GM23248 (cell line): ENCODE measurements at regions not wholly inside any gene's neighbourhood (a gene's known extent, or its start where the extent isn't known, plus 50 kb on each side); places are given as distances from the start of the nearest gene placed in this dataset.

Experiments
- DNase-seq: peaks from one replicate; pipeline ENCODE4 v3.0.0-alpha.2; 2015
- H2AFZ ChIP-seq: fragments of 200-600 bp; sonication (generic); 2 replicates; pipeline ENCODE4 v1.6.1; 2016; ENCODE audit warnings: antibody characterized with exemption
- H3F3A ChIP-seq: fragments of 200-600 bp; sonication (generic); 2 replicates; pipeline ENCODE4 v1.6.1; 2016; ENCODE audit warnings: mild to moderate bottlenecking, antibody characterized with exemption, mixed run types; ENCODE audit not compliant: insufficient read depth
- H3K27ac ChIP-seq: fragments of 200-600 bp; sonication (generic); 2 replicates; pipeline ENCODE4 v1.5.1; 2016; ENCODE audit warnings: mild to moderate bottlenecking
- H3K27me3 ChIP-seq: fragments of 200-600 bp; sonication (generic); replicated peaks from 2 replicates; pipeline ENCODE4 v1.6.1; 2016; ENCODE audit warnings: mild to moderate bottlenecking; ENCODE audit not compliant: insufficient read depth
- H3K36me3 ChIP-seq: fragments of 200-600 bp; sonication (generic); 2 replicates; pipeline ENCODE4 v1.6.1; 2016; ENCODE audit warnings: low read depth, mild to moderate bottlenecking
- H3K4me1 ChIP-seq: fragments of 200-600 bp; sonication (generic); 2 replicates; pipeline ENCODE4 v1.6.1; 2016; ENCODE audit warnings: mild to moderate bottlenecking; ENCODE audit not compliant: insufficient read depth
- H3K4me2 ChIP-seq: fragments of 200-600 bp; sonication (generic); one replicate; pipeline ENCODE4 v1.6.1; 2016; ENCODE audit warnings: mild to moderate bottlenecking; ENCODE audit not compliant: unreplicated experiment
- H3K4me3 ChIP-seq: fragments of 200-600 bp; sonication (generic); 2 replicates; pipeline ENCODE4 v1.5.1; 2016; ENCODE audit warnings: mild to moderate bottlenecking
- H3K79me2 ChIP-seq: fragments of 200-600 bp; sonication (generic); 2 replicates; pipeline ENCODE4 v1.6.1; 2016; ENCODE audit warnings: mild to moderate bottlenecking; ENCODE audit not compliant: insufficient read depth
- H3K9ac ChIP-seq: fragments of 200-600 bp; sonication (generic); 2 replicates; pipeline ENCODE4 v1.6.1; 2016; ENCODE audit warnings: mild to moderate bottlenecking
- H3K9me2 ChIP-seq: fragments of 200-600 bp; sonication (generic); 2 replicates; pipeline ENCODE4 v1.6.1; 2016; ENCODE audit warnings: mixed run types, mild to moderate bottlenecking, moderate library complexity; ENCODE audit not compliant: insufficient read depth
- H3K9me3 ChIP-seq: fragments of 200-600 bp; sonication (generic); one replicate; pipeline ENCODE4 v1.6.1; 2017; ENCODE audit warnings: low read depth
- H4K20me1 ChIP-seq: fragments of 200-600 bp; sonication (generic); 2 replicates; pipeline ENCODE4 v1.6.0; 2016; ENCODE audit not compliant: insufficient read depth
- EZH2 ChIP-seq: fragments of 200-600 bp; sonication (generic); IDR thresholded peaks from 2 replicates; pipeline ENCODE4 v1.6.1; 2018; ENCODE audit warnings: antibody characterized with exemption, mild to moderate bottlenecking; ENCODE audit not compliant: insufficient read depth, poor library complexity, severe bottlenecking
- EZH2phosphoT487 ChIP-seq: fragments of 200-600 bp; sonication (generic); IDR thresholded peaks from 2 replicates; pipeline ENCODE4 v1.6.1; 2018; ENCODE audit warnings: antibody characterized with exemption, moderate library complexity, mild to moderate bottlenecking, low read depth; ENCODE audit not compliant: insufficient read depth
- WGBS, 2 experiments: methylation state at CpG; one replicate each; pipeline ENCODE4 v1.1.6; 2015 to 2017; ENCODE audit warnings: low lambda C conversion rate in 2 of 2, low coverage in 1 of 2; ENCODE audit errors: missing lambda C conversion rate in 2 of 2; 5-methylcytosine and 5-hydroxymethylcytosine counted together
- in situ Hi-C: fragments of 300-500 bp; cut with MboI; formaldehyde crosslinking; loops from 2 replicates; pipeline ENCODE4 v1.15.0; 2020

GRCh38 chr6:6716998-6717763 lies 128.7 kb downstream of the LY86 start:
- 88% methylated on average over 5 to 7 of the region's 7 CpGs for WGBS, 2 experiments
- no peaks in the 10 kb centered on the region for H4K20me1 ChIP-seq
- peaks cover 19% of the 10 kb centered on the region for H3K4me1 ChIP-seq
- H3K4me2 ChIP-seq = no peak overlapping the region
- H3K36me3 ChIP-seq = no peaks in the 10 kb centered on the region
- no peaks in the 10 kb centered on the region for H3K9me3 ChIP-seq
- H3F3A ChIP-seq = peaks cover 11% of the 10 kb centered on the region
- no peak overlapping the region for H2AFZ ChIP-seq
- no peaks in the 10 kb centered on the region for H3K9me2 ChIP-seq
- no peak overlapping the region for H3K27ac ChIP-seq
- no peak overlapping the region for H3K9ac ChIP-seq
- DNase-seq = no peak
- H3K79me2 ChIP-seq = no peaks in the 10 kb centered on the region
- in situ Hi-C loops = no loop called here
- H3K4me3 ChIP-seq = no peak overlapping the region
- no peaks in the 10 kb centered on the region for H3K27me3 ChIP-seq
- TF ChIP-seq EZH2phosphoT487 (no peak), EZH2 (no peak)

- in situ Hi-C loops = no loop called here
- no peak for DNase-seq
Measured at GRCh38 chr6:6717953-6718352, 129.4 kb downstream of the LY86 start.

GRCh38 chr6:6721606-6722005 lies 133.1 kb downstream of the LY86 start:
- no peak for DNase-seq
- Histone ChIP-seq H3K4me3 (no peak overlapping the region), H3K4me2 (no peak overlapping the region), H3K36me3 (no peaks in the 10 kb centered on the region), H3K4me1 (peaks cover 9% of the 10 kb centered on the region), H3F3A (peaks cover 6% of the 10 kb centered on the region; the same call in 1 of the 2 replicates), H3K27me3 (no peaks in the 10 kb centered on the region), H2AFZ (no peak overlapping the region), H3K9me3 (no peaks in the 10 kb centered on the region), H3K9ac (no peak overlapping the region), H3K79me2 (no peaks in the 10 kb centered on the region), H3K27ac (no peak overlapping the region), H3K9me2 (no peaks in the 10 kb centered on the region), H4K20me1 (no peaks in the 10 kb centered on the region)
- TF ChIP-seq EZH2 (no peak), EZH2phosphoT487 (no peak)
- in situ Hi-C loops = loop anchor here (10.0 kb wide), 1 partner anchor 523 kb away; no protein-coding TSS in a partner anchor
- 22 to 42% methylated on average over 2 of the region's 2 CpGs for WGBS, 2 experiments

More at GRCh38 chr6:6717953-6718352, 129.4 kb downstream of the LY86 start:
- Histone ChIP-seq H3K36me3 (no peaks in the 10 kb centered on the region), H3K4me3 (no peak overlapping the region), H4K20me1 (no peaks in the 10 kb centered on the region), H3K27ac (no peak overlapping the region), H3K4me2 (no peak overlapping the region), H3K9ac (no peak overlapping the region), H3K9me3 (no peaks in the 10 kb centered on the region), H3K4me1 (peaks cover 12% of the 10 kb centered on the region), H3K9me2 (no peaks in the 10 kb centered on the region), H3K79me2 (no peaks in the 10 kb centered on the region), H3F3A (peaks cover 8% of the 10 kb centered on the region), H2AFZ (no peak overlapping the region), H3K27me3 (no peaks in the 10 kb centered on the region)
- 79 to 81% methylated on average over 3 of the region's 3 CpGs for WGBS, 2 experiments
- TF ChIP-seq EZH2 = no peak
- no peak for TF ChIP-seq EZH2phosphoT487

- H3K9me2 ChIP-seq = no peaks in the 10 kb centered on the region
- no peaks in the 10 kb centered on the region for H3K79me2 ChIP-seq
- no peaks in the 10 kb centered on the region for H3K9me3 ChIP-seq
- no peak overlapping the region for H3K27ac ChIP-seq
- DNase-seq = no peak
- in situ Hi-C loops = loop anchor here (10.0 kb wide), 1 partner anchor 523 kb away; no protein-coding TSS in a partner anchor
- no peak overlapping the region for H2AFZ ChIP-seq
- TF ChIP-seq EZH2 (no peak), EZH2phosphoT487 (no peak)
- no peaks in the 10 kb centered on the region for H4K20me1 ChIP-seq
- no peak overlapping the region for H3K4me3 ChIP-seq
- peaks cover 6% of the 10 kb centered on the region; the same call in 1 of the 2 replicates for H3F3A ChIP-seq
- WGBS, 2 experiments = 85 to 91% methylated on average over 5 of the region's 5 CpGs
- H3K27me3 ChIP-seq = no peaks in the 10 kb centered on the region
- H3K4me1 ChIP-seq = peaks cover 9% of the 10 kb centered on the region
- no peak overlapping the region for H3K9ac ChIP-seq
- no peaks in the 10 kb centered on the region for H3K36me3 ChIP-seq
- no peak overlapping the region for H3K4me2 ChIP-seq
Measured at GRCh38 chr6:6722195-6722594, 133.7 kb downstream of the LY86 start.
